ENCODE measurements at regions not wholly inside any gene's neighbourhood (a gene's known extent, or its start where the extent isn't known, plus 50 kb on each side); places are given as distances from the start of the nearest gene placed in this dataset.

- Histone ChIP-seq H3K4me3 (ENCODE audit: low read depth, low read length) (no peak overlapping the region), H3K27me3 (ENCODE audit: control insufficient read depth, insufficient read depth, low read length) (no peaks in the 10 kb centered on the region), H3K36me3 (ENCODE audit: control insufficient read depth, insufficient read depth, low read length) (no peaks in the 10 kb centered on the region)
- no peak for TF ChIP-seq CTCF (IDR thresholded peaks at IDR 0.05; ENCODE audit: insufficient read depth, low read length, poor library complexity, severe bottlenecking)
- DNase-seq (ENCODE audit: low read depth) = peak; percentile 7
Observed at GRCh38 chr3:88235102-88235501, 85.3 kb downstream of the C3orf38 start.

DNA sequence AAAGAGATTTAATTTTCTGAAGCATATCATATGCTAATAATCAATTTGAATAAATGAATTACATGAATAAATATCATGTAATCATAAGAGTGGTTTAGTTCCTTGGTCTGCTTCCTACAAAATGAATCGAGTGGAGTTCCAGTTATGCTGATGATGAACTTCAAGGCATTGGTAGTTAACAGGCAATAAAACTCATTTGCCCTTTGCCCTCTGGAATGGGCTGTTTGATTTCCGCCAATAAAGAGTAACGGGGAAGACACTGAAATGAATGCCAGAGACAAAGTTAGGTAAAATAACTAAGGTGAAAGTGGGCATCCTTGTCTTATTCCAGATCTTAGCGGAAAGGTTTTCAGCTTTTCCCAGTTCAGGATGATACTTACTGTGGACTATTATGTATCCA, 90.1 kb downstream of the C3orf38 start:
- no peaks in the 10 kb centered on the region for H3K36me3 ChIP-seq (ENCODE audit: control insufficient read depth, insufficient read depth, low read length)
- no peak overlapping the region for H3K4me3 ChIP-seq (ENCODE audit: low read depth, low read length)
- H3K27me3 ChIP-seq (ENCODE audit: control insufficient read depth, insufficient read depth, low read length) = no peaks in the 10 kb centered on the region
- no peak for DNase-seq (ENCODE audit: low read depth)
- no peak for TF ChIP-seq CTCF (IDR thresholded peaks at IDR 0.05; ENCODE audit: insufficient read depth, low read length, poor library complexity, severe bottlenecking)

DNA sequence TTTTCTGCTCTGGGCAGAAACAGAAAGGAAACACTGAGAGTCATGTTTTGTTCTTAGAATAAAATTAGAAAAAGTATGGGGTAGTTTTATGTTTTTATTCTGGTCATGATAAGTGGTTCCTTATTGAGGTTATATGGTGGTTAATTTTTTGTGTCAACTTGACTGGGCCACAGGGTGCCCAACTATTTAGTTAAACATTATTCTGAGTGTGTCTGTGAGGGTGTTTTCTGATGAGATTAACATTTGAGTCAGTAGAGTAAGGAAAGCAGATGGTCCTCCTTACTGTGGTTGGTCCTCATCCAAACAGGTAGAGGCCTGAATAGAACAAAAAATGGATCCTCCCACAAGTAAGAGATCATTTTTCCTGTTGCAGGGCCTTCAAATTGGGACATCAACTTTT, 98.9 kb downstream of the C3orf38 start:
- TF ChIP-seq CTCF (IDR thresholded peaks at IDR 0.05; ENCODE audit: insufficient read depth, low read length, poor library complexity, severe bottlenecking) = no peak
- Histone ChIP-seq H3K4me3 (ENCODE audit: low read depth, low read length) (no peak overlapping the region), H3K27me3 (ENCODE audit: control insufficient read depth, insufficient read depth, low read length) (no peaks in the 10 kb centered on the region), H3K36me3 (ENCODE audit: control insufficient read depth, insufficient read depth, low read length) (no peaks in the 10 kb centered on the region)
- no peak for DNase-seq (ENCODE audit: low read depth)

DNA sequence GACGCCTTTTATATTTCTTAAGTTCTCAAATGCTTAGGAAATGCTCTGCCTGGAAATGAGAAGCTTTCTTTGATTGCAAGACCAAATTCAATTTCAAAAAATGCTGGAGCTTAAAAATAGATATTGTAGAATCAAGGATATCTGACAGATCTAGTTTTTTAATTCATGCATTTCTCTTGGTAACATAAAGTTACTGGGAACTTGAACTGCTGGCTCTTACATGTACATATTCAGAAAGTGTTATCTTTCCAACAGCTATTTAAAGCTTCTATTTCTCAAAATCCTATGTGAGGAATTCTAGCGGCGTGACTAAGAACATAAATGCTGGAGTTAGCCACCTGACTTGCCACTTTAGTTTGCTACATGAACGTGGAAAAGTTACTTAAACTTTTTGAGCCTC, 109.3 kb downstream of the C3orf38 start:
- H3K27me3 ChIP-seq (ENCODE audit: control insufficient read depth, insufficient read depth, low read length) = no peaks in the 10 kb centered on the region

GRCh38 chr3:88262527-88262926, 112.8 kb downstream of the C3orf38 start:
- Histone ChIP-seq H3K27me3 (ENCODE audit: control insufficient read depth, insufficient read depth, low read length) (no peaks in the 10 kb centered on the region), H3K4me3 (ENCODE audit: low read depth, low read length) (no peak overlapping the region), H3K36me3 (ENCODE audit: control insufficient read depth, insufficient read depth, low read length) (no peaks in the 10 kb centered on the region)
- no peak for TF ChIP-seq CTCF (IDR thresholded peaks at IDR 0.05; ENCODE audit: insufficient read depth, low read length, poor library complexity, severe bottlenecking)
- DNase-seq (ENCODE audit: low read depth) = no peak

More for the DNA sequence above, 109.3 kb downstream of the C3orf38 start:
- no peak for DNase-seq (ENCODE audit: low read depth)
- TF ChIP-seq CTCF (IDR thresholded peaks at IDR 0.05; ENCODE audit: insufficient read depth, low read length, poor library complexity, severe bottlenecking) = no peak
- no peak overlapping the region for H3K4me3 ChIP-seq (ENCODE audit: low read depth, low read length)
- H3K36me3 ChIP-seq (ENCODE audit: control insufficient read depth, insufficient read depth, low read length) = no peaks in the 10 kb centered on the region

DNA sequence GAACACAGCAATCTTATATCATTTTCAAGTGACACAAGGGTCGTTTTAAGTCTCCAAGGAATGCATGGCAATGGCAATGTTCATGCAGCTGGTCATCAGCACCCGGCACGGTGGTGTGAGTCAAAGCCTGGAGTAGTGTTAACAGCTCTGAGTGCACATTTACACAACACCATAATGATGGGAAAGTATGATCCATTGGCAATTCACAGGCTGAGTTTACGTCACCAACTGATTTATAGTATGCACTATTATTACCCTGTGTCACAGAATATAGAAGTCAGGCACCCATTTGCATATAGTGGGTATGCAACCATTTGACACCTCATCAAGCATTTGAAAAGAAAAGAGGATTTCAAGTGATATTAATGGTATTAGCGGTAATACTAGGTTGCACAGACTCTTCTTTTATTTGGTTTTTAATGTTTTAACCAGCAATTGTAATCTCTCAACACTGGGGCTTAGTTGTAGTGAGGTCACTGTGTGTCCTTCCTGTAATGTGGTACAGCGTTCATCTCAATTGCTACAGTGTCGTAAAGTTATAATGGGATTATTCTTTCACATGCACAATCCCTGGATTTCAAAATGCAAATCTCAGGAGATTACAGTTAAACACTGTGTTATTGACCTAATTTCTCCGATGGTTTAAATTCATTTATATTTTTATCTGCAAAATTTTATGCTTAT, 113.8 kb downstream of the C3orf38 start:
- TF ChIP-seq CTCF (IDR thresholded peaks at IDR 0.05; ENCODE audit: insufficient read depth, low read length, poor library complexity, severe bottlenecking) = no peak
- Histone ChIP-seq H3K4me3 (ENCODE audit: low read depth, low read length) (no peak overlapping the region), H3K27me3 (ENCODE audit: control insufficient read depth, insufficient read depth, low read length) (no peaks in the 10 kb centered on the region)

More for the DNA sequence above, 113.8 kb downstream of the C3orf38 start:
- no peak for DNase-seq (ENCODE audit: low read depth)
- H3K36me3 ChIP-seq (ENCODE audit: control insufficient read depth, insufficient read depth, low read length) = no peaks in the 10 kb centered on the region
